GM12873 (cell line): ENCODE measurements at regions not wholly inside any gene's neighbourhood (a gene's known extent, or its start where the extent isn't known, plus 50 kb on each side); places are given as distances from the start of the nearest gene placed in this dataset.

Experiments used
- TF ChIP-seq, protein P1 (sequence below): IDR thresholded peaks from 2 replicates; pipeline ENCODE4 v1.5.1; 2012; ENCODE audit warnings: low read depth, mild to moderate bottlenecking, moderate library complexity, low read length, control low read depth; ENCODE audit not compliant: insufficient read depth; ENCODE audit errors: missing control alignments

DNA sequence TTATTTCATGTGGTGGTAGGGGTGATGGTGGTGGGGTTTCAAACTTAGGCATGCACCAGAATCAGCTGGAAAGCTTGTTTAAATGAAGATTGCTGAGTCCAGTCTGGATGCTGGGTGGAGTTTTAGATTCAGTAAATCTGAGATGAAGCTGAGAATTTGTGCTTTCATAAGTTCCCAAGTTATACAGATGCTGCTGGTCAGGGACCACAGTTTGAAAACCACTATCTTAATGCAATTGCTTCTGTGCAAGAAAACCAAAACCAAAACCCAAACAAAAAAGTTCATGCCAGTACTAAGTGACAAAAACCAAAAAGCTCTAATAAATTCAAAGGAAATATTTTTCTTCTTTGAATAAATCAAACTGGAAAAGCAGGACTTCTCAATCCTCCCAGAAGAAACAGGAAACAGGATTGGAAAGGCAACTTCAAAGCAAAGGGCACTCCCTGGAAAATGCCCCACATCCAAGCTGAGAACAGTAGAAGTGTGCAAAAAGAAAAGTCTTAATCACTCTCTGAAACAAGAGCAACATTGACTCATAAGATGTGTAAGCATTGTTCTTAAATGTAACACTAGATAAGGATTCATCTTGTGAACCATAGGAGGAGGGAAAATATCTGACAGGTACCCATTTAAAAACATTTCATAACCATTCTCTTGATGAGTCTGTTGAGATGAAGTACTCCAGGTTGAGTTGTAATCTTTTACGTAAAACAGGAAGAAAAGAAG is 481.5 kb upstream of the HSF2 start:
- TF ChIP-seq, protein P1, sequence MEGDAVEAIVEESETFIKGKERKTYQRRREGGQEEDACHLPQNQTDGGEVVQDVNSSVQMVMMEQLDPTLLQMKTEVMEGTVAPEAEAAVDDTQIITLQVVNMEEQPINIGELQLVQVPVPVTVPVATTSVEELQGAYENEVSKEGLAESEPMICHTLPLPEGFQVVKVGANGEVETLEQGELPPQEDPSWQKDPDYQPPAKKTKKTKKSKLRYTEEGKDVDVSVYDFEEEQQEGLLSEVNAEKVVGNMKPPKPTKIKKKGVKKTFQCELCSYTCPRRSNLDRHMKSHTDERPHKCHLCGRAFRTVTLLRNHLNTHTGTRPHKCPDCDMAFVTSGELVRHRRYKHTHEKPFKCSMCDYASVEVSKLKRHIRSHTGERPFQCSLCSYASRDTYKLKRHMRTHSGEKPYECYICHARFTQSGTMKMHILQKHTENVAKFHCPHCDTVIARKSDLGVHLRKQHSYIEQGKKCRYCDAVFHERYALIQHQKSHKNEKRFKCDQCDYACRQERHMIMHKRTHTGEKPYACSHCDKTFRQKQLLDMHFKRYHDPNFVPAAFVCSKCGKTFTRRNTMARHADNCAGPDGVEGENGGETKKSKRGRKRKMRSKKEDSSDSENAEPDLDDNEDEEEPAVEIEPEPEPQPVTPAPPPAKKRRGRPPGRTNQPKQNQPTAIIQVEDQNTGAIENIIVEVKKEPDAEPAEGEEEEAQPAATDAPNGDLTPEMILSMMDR, result no peak

DNA sequence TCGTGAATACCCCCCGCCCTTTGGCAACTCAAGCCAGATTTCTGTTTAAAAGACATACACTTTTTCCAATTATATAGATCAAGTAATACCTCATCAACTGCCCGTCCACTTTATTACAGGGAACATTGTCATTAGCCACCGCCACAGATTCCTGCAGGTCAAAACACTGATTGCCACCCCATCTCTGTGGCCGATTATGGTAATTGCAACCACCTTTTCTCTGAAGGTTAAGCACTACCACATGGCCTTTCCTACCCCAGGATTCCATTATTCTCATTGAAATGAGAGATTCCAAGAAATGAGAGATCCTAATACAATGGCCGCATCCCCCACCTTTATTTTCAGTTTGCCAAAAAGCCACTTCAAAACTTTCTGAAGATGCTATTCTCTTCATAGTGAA is 478.8 kb upstream of the HSF2 start:
- TF ChIP-seq, protein P1, result no peak

DNA sequence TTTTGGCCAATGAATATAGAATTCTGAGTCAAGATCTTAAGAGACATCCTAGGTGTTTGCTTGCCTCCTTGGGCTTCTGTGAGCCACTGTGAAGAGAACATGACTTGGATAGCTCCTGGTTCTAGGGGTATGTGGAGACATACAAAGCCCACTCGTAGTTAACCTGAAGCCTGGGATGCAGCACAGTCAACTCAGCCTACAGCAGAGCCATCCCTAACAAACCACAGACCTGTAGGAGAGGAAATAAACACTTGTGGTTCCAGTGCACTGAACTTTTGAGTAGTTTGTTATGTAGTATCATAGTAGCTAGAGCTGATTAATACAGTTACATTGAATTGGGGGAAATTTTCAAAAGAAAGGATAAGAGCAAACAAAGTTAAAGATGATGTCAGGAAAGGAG is 474.4 kb upstream of the HSF2 start:
- TF ChIP-seq, protein P1, result no peak

DNA sequence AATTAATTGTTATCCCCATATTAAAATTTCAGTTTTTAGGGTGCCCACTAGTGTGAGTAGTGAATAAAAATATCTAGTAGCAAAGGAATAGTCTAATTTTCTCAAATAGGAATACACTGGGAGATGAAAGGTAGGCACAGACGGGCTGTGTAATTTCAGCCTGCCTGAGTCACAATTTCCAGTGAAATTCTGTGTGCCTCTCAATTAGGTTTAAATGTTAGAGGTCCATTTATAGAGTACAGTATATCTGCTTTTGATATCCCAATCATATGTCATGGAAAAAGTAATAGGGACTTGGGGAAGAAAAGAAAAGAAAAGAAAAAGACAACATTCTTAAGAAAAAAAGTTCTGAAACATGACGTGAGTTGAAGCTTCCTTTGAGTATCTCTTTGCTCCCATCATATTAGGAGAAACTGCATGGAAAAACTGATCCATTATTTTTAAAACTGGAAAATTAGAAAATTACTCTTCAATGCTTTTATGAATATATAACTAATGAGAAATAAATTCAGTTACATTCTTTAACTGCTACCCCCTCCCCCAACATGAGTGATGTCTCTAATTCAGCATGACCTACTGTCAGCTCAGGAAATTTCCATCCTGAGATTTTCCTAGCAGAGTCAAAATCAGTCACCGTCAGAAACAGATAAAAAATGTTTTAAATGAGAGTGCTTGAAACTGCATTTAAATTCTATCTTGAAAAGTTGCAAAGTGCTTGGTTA is 473.8 kb upstream of the HSF2 start:
- TF ChIP-seq, protein P1, result no peak

DNA sequence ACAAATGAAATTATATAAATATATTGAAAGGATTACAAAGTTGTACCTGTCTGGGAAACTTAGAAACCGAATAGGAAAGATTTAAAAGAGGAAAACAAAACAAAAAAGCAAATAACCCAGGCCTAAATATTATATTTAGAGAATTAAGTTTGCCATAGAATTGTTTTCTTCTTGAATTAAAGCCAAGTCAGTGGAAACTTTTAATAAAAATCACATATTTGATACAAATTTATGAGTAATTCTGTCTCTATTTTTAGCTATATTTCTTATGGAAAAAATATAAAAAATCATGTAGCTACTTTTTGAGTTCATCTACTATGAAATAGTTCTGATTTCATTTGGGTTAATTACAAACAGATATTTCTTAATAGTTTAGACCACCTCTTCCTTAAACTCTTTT is 470.2 kb upstream of the HSF2 start:
- TF ChIP-seq, protein P1, result no peak

DNA sequence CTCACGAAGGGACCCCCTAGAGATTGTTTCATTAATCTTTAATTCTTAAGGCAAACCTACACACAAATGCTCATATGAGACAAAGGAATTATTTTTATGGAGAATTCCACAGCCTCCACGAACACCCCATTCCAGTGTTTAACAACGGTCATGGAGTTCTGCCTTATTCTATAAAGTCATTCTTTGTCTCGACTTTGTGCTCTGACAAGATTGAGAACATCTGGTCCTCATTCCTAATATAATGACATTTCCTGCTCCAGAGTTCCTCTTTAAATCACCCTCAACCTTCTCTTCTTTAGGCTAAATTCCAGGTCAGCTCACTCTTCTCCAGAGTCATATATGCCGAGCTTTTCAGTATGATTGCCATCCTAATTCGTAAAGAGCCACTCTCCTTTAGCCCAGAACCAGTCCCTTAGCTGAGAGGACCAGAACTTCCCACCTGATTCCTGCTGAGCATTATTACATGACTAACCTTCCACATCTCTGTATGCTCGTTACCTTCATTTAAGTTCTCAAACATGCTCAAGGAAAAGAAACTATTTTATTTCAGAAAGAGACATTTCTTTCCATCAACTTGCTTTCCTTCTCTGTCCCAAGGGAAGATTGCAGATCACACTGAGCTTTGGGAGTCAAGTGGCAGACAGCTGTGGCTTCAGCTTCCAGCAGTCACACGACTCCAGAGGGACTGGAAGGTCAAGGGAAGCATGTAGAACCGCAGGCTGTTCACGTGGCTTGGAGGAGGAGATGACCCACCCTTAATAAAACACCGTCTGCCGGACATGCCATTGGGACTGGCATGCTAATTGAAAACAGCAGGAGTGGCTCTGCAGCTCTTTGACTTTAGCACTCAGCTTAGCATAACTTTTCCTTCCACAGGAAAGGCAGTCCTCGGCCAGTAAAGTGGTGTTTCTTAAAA is 467.1 kb upstream of the HSF2 start:
- TF ChIP-seq, protein P1, result no peak

DNA sequence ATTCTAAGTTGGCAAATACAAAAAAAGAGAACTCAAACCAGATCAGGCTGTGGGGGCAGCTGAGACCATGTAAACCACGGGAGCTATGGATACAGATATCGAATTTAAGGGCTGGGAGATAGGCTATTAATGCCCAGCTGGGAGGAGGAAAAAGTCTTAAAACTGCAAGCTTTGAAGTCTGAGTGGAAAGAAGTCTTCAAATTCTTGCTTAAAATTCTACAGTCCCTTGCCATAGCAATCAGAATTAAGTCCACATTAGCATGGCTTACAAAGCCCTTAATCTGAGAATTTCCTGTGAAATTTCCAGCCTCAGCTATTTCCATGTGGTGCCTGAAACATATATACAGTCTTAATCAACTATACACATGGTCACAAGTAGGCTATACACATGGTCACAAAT is 465.0 kb upstream of the HSF2 start:
- TF ChIP-seq, protein P1, result no peak
